ENCODE measurements at regions not wholly inside any gene's neighbourhood (a gene's known extent, or its start where the extent isn't known, plus 50 kb on each side); places are given as distances from the start of the nearest gene placed in this dataset.

- no peak overlapping the region for H3K4me3 ChIP-seq (ENCODE audit: control insufficient read depth in 1 of 7, extremely low read depth in 1 of 7, insufficient read depth in 4 of 7, low read depth in 2 of 7, low read length in 6 of 7)
- no peak overlapping the region for H3K27ac ChIP-seq (ENCODE audit: insufficient read depth in 1 of 2, low read depth in 1 of 2, low read length in 2 of 2, poor library complexity in 1 of 2, severe bottlenecking in 2 of 2)
- peaks cover 4 to 43% (median 8%) of the 10 kb centered on the region in 4 experiments for H3K4me1 ChIP-seq (ENCODE audit: control extremely low read depth in 1 of 4, control insufficient read depth in 4 of 4, insufficient read depth in 4 of 4, low read length in 3 of 4)
- H3K27me3 ChIP-seq (replicated peaks in 2 of 5; ENCODE audit: control insufficient read depth in 4 of 5, insufficient read depth in 5 of 5, low read length in 4 of 5): no peaks in the 10 kb centered on the region
- no peaks in the 10 kb centered on the region for H3K36me3 ChIP-seq (ENCODE audit: control insufficient read depth in 4 of 4, insufficient read depth in 4 of 4, low read length in 3 of 4)
- POLR2A ChIA-PET: interaction anchor here (1.2 kb wide), 1 partner anchor 16 kb away, joined by 3 read pairs; no protein-coding TSS in a partner anchor
- no peaks in the 10 kb centered on the region for H3K9me3 ChIP-seq (ENCODE audit: control extremely low read depth in 1 of 5, control insufficient read depth in 4 of 5, insufficient read depth in 2 of 5, low read depth in 1 of 5, low read length in 4 of 5)
- no peak for DNase-seq
- CTCF ChIA-PET: no interaction called here
Observed at GRCh38 chr13:91232716-91233115, 114.8 kb upstream of the MIR17HG start.

GRCh38 chr13:91233291-91233690 lies 114.2 kb upstream of the MIR17HG start:
- Histone ChIP-seq H3K27ac (ENCODE audit: insufficient read depth in 1 of 2, low read depth in 1 of 2, low read length in 2 of 2, poor library complexity in 1 of 2, severe bottlenecking in 2 of 2) (no peak overlapping the region), H3K36me3 (ENCODE audit: control insufficient read depth in 4 of 4, insufficient read depth in 4 of 4, low read length in 3 of 4) (no peaks in the 10 kb centered on the region), H3K27me3 (replicated peaks in 2 of 5; ENCODE audit: control insufficient read depth in 4 of 5, insufficient read depth in 5 of 5, low read length in 4 of 5) (no peaks in the 10 kb centered on the region), H3K4me3 (ENCODE audit: control insufficient read depth in 1 of 7, extremely low read depth in 1 of 7, insufficient read depth in 4 of 7, low read depth in 2 of 7, low read length in 6 of 7) (no peak overlapping the region), H3K4me1 (ENCODE audit: control extremely low read depth in 1 of 4, control insufficient read depth in 4 of 4, insufficient read depth in 4 of 4, low read length in 3 of 4) (peaks cover 0 to 37% (median 6%) of the 10 kb centered on the region in 4 experiments), H3K9me3 (ENCODE audit: control extremely low read depth in 1 of 5, control insufficient read depth in 4 of 5, insufficient read depth in 2 of 5, low read depth in 1 of 5, low read length in 4 of 5) (peaks cover 0 to under 1% (median 0%) of the 10 kb centered on the region in 5 experiments)
- POLR2A ChIA-PET: interaction anchor here (1.2 kb wide), 1 partner anchor 17 kb away, joined by 3 read pairs; no protein-coding TSS in a partner anchor
- CTCF ChIA-PET: interaction anchor here (1.3 kb wide), 1 partner anchor 11 kb away, joined by 3 read pairs; no protein-coding TSS in a partner anchor
- no peak for DNase-seq
- no CpG with 5 or more reads among the region's 3 CpGs for WGBS (ENCODE audit: insufficient coverage)

GRCh38 chr13:91236182-91236581 lies 111.3 kb upstream of the MIR17HG start:
- ChIA-PET CTCF (interaction anchor here (0.7 to 1.8 kb wide), 8 partner anchors 9 to 52 kb away, joined by 3 to 8 read pairs (median 4); no protein-coding TSS in a partner anchor), POLR2A (no interaction called here)
- WGBS (ENCODE audit: insufficient coverage): 100% methylated on average over 1 of the region's 3 CpGs
- Histone ChIP-seq H3K27me3 (replicated peaks in 2 of 5; ENCODE audit: control insufficient read depth in 4 of 5, insufficient read depth in 5 of 5, low read length in 4 of 5) (no peaks in the 10 kb centered on the region), H3K36me3 (ENCODE audit: control insufficient read depth in 4 of 4, insufficient read depth in 4 of 4, low read length in 3 of 4) (no peaks in the 10 kb centered on the region), H3K4me1 (ENCODE audit: control extremely low read depth in 1 of 4, control insufficient read depth in 4 of 4, insufficient read depth in 4 of 4, low read length in 3 of 4) (peaks cover 0 to 24% (median 2%) of the 10 kb centered on the region in 4 experiments), H3K4me3 (ENCODE audit: control insufficient read depth in 1 of 7, extremely low read depth in 1 of 7, insufficient read depth in 4 of 7, low read depth in 2 of 7, low read length in 6 of 7) (no peak overlapping the region), H3K9me3 (ENCODE audit: control extremely low read depth in 1 of 5, control insufficient read depth in 4 of 5, insufficient read depth in 2 of 5, low read depth in 1 of 5, low read length in 4 of 5) (peaks cover 0 to 7% (median 0%) of the 10 kb centered on the region in 5 experiments), H3K27ac (ENCODE audit: insufficient read depth in 1 of 2, low read depth in 1 of 2, low read length in 2 of 2, poor library complexity in 1 of 2, severe bottlenecking in 2 of 2) (no peak overlapping the region)
- no peak for DNase-seq

- H3K4me1 ChIP-seq (ENCODE audit: control extremely low read depth in 1 of 4, control insufficient read depth in 4 of 4, insufficient read depth in 4 of 4, low read length in 3 of 4): peaks cover 0 to 22% (median 4%) of the 10 kb centered on the region in 4 experiments
- CTCF ChIA-PET: interaction anchor here (1.1 to 2.4 kb wide), 5 partner anchors 10 to 53 kb away, joined by 3 to 7 read pairs (median 4); no protein-coding TSS in a partner anchor
- H3K4me3 ChIP-seq (ENCODE audit: control insufficient read depth in 1 of 7, extremely low read depth in 1 of 7, insufficient read depth in 4 of 7, low read depth in 2 of 7, low read length in 6 of 7): no peak overlapping the region
- no peak for DNase-seq
- H3K27ac ChIP-seq (ENCODE audit: insufficient read depth in 1 of 2, low read depth in 1 of 2, low read length in 2 of 2, poor library complexity in 1 of 2, severe bottlenecking in 2 of 2): no peak overlapping the region
- no CpG with 5 or more reads among the region's 3 CpGs for WGBS (ENCODE audit: insufficient coverage)
- POLR2A ChIA-PET: no interaction called here
- H3K9me3 ChIP-seq (ENCODE audit: control extremely low read depth in 1 of 5, control insufficient read depth in 4 of 5, insufficient read depth in 2 of 5, low read depth in 1 of 5, low read length in 4 of 5): peaks cover 0 to 7% (median 0%) of the 10 kb centered on the region in 5 experiments
- no peaks in the 10 kb centered on the region for H3K27me3 ChIP-seq (replicated peaks in 2 of 5; ENCODE audit: control insufficient read depth in 4 of 5, insufficient read depth in 5 of 5, low read length in 4 of 5)
- no peaks in the 10 kb centered on the region for H3K36me3 ChIP-seq (ENCODE audit: control insufficient read depth in 4 of 4, insufficient read depth in 4 of 4, low read length in 3 of 4)
Observed at GRCh38 chr13:91236921-91237320, 110.6 kb upstream of the MIR17HG start.

GRCh38 chr13:91238036-91238435 lies 109.5 kb upstream of the MIR17HG start:
- Histone ChIP-seq H3K36me3 (ENCODE audit: control insufficient read depth in 4 of 4, insufficient read depth in 4 of 4, low read length in 3 of 4) (no peaks in the 10 kb centered on the region), H3K27me3 (replicated peaks in 2 of 5; ENCODE audit: control insufficient read depth in 4 of 5, insufficient read depth in 5 of 5, low read length in 4 of 5) (no peaks in the 10 kb centered on the region), H3K4me3 (ENCODE audit: control insufficient read depth in 1 of 7, extremely low read depth in 1 of 7, insufficient read depth in 4 of 7, low read depth in 2 of 7, low read length in 6 of 7) (no peak overlapping the region), H3K4me1 (ENCODE audit: control extremely low read depth in 1 of 4, control insufficient read depth in 4 of 4, insufficient read depth in 4 of 4, low read length in 3 of 4) (peaks cover 0 to 19% (median 6%) of the 10 kb centered on the region in 4 experiments), H3K9me3 (ENCODE audit: control extremely low read depth in 1 of 5, control insufficient read depth in 4 of 5, insufficient read depth in 2 of 5, low read depth in 1 of 5, low read length in 4 of 5) (peaks cover 0 to 7% (median 0%) of the 10 kb centered on the region in 5 experiments), H3K27ac (ENCODE audit: insufficient read depth in 1 of 2, low read depth in 1 of 2, low read length in 2 of 2, poor library complexity in 1 of 2, severe bottlenecking in 2 of 2) (no peak overlapping the region)
- ChIA-PET POLR2A (no interaction called here), CTCF (interaction anchor here (1.1 to 2.4 kb wide), 4 partner anchors 9 to 53 kb away, joined by 3 to 7 read pairs (median 4); no protein-coding TSS in a partner anchor)
- WGBS (ENCODE audit: insufficient coverage): 100% methylated on average over 1 of the region's 2 CpGs
- no peak for DNase-seq

- no peak overlapping the region for H3K27ac ChIP-seq (ENCODE audit: insufficient read depth in 1 of 2, low read depth in 1 of 2, low read length in 2 of 2, poor library complexity in 1 of 2, severe bottlenecking in 2 of 2)
- H3K9me3 ChIP-seq (ENCODE audit: control extremely low read depth in 1 of 5, control insufficient read depth in 4 of 5, insufficient read depth in 2 of 5, low read depth in 1 of 5, low read length in 4 of 5): peaks cover 0 to 7% (median 0%) of the 10 kb centered on the region in 5 experiments
- no peak for DNase-seq
- ChIA-PET POLR2A (no interaction called here), CTCF (no interaction called here)
- no peaks in the 10 kb centered on the region for H3K27me3 ChIP-seq (replicated peaks in 2 of 5; ENCODE audit: control insufficient read depth in 4 of 5, insufficient read depth in 5 of 5, low read length in 4 of 5)
- no peaks in the 10 kb centered on the region for H3K36me3 ChIP-seq (ENCODE audit: control insufficient read depth in 4 of 4, insufficient read depth in 4 of 4, low read length in 3 of 4)
- peaks cover 8 to 30% (median 16%) of the 10 kb centered on the region in 4 experiments for H3K4me1 ChIP-seq (ENCODE audit: control extremely low read depth in 1 of 4, control insufficient read depth in 4 of 4, insufficient read depth in 4 of 4, low read length in 3 of 4)
- H3K4me3 ChIP-seq (ENCODE audit: control insufficient read depth in 1 of 7, extremely low read depth in 1 of 7, insufficient read depth in 4 of 7, low read depth in 2 of 7, low read length in 6 of 7): no peak overlapping the region
- WGBS (ENCODE audit: insufficient coverage): no CpG with 5 or more reads among the region's 1 CpG
Observed at GRCh38 chr13:91240341-91240740, 107.1 kb upstream of the MIR17HG start.

- CTCF ChIA-PET: no interaction called here
- POLR2A ChIA-PET: no interaction called here
- no CpG with 5 or more reads among the region's 2 CpGs for WGBS (ENCODE audit: insufficient coverage)
- Histone ChIP-seq H3K9me3 (ENCODE audit: control extremely low read depth in 1 of 5, control insufficient read depth in 4 of 5, insufficient read depth in 2 of 5, low read depth in 1 of 5, low read length in 4 of 5) (peaks cover 0 to 7% (median 0%) of the 10 kb centered on the region in 5 experiments), H3K4me3 (ENCODE audit: control insufficient read depth in 1 of 7, extremely low read depth in 1 of 7, insufficient read depth in 4 of 7, low read depth in 2 of 7, low read length in 6 of 7) (no peak overlapping the region), H3K27me3 (replicated peaks in 2 of 5; ENCODE audit: control insufficient read depth in 4 of 5, insufficient read depth in 5 of 5, low read length in 4 of 5) (no peaks in the 10 kb centered on the region), H3K36me3 (ENCODE audit: control insufficient read depth in 4 of 4, insufficient read depth in 4 of 4, low read length in 3 of 4) (no peaks in the 10 kb centered on the region), H3K27ac (ENCODE audit: insufficient read depth in 1 of 2, low read depth in 1 of 2, low read length in 2 of 2, poor library complexity in 1 of 2, severe bottlenecking in 2 of 2) (no peak overlapping the region), H3K4me1 (ENCODE audit: control extremely low read depth in 1 of 4, control insufficient read depth in 4 of 4, insufficient read depth in 4 of 4, low read length in 3 of 4) (peaks cover 8 to 40% (median 23%) of the 10 kb centered on the region in 4 experiments)
- DNase-seq: no peak
Observed at GRCh38 chr13:91241221-91241933, 106.1 kb upstream of the MIR17HG start.
